Gastroesophageal sphincter (tissue), 3 donors: ENCODE measurements at regions not wholly inside any gene's neighbourhood (a gene's known extent, or its start where the extent isn't known, plus 50 kb on each side); places are given as distances from the start of the nearest gene placed in this dataset.

Source experiments
- EP300 ChIP-seq: sonication (generic); formaldehyde crosslinking; IDR thresholded peaks from one replicate; pipeline ENCODE4 v1.6.1; 2017; ENCODE audit warnings: antibody characterized with exemption, mild to moderate bottlenecking
- TF ChIP-seq, protein P1 (sequence below), 4 experiments: fragments of 200-600 bp in 2 of 4; fragments of 450-650 bp in 2 of 4; sonication (generic) in 1 of 4; IDR thresholded peaks; one replicate each; pipeline ENCODE4 v1.5.1; 2017 to 2019; ENCODE audit warnings: antibody characterized with exemption in 4 of 4, mild to moderate bottlenecking in 2 of 4, moderate library complexity in 2 of 4

DNA sequence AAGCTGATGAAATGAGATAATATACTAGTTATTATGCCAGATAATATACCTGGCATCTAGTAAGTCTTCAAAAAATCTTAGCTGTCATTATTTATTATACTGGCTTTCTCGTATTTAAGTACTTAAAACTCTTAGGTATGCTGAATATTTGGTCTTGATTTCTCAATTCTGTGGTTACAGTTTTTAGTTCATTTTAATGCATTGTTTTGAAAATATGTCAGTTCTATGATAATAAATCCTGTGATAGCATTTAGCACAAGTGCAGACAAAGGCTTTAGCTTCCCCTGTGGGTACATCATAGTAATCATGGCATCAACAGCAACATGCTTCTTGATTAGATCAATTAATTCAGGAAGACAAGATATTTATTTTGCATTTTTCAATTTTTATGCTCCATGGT is 133.0 kb downstream of the SMC2 start:
- TF ChIP-seq, protein P1, sequence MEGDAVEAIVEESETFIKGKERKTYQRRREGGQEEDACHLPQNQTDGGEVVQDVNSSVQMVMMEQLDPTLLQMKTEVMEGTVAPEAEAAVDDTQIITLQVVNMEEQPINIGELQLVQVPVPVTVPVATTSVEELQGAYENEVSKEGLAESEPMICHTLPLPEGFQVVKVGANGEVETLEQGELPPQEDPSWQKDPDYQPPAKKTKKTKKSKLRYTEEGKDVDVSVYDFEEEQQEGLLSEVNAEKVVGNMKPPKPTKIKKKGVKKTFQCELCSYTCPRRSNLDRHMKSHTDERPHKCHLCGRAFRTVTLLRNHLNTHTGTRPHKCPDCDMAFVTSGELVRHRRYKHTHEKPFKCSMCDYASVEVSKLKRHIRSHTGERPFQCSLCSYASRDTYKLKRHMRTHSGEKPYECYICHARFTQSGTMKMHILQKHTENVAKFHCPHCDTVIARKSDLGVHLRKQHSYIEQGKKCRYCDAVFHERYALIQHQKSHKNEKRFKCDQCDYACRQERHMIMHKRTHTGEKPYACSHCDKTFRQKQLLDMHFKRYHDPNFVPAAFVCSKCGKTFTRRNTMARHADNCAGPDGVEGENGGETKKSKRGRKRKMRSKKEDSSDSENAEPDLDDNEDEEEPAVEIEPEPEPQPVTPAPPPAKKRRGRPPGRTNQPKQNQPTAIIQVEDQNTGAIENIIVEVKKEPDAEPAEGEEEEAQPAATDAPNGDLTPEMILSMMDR (IDR thresholded peaks at IDR 0.05), result no peak
- TF ChIP-seq EP300, result no peak
